ENCODE measurements at regions not wholly inside any gene's neighbourhood (a gene's known extent, or its start where the extent isn't known, plus 50 kb on each side); places are given as distances from the start of the nearest gene placed in this dataset.

GRCh38 chr2:181354626-181355025, 102.6 kb upstream of the ITGA4 start:
- no peak overlapping the region for H3K4me3 ChIP-seq (ENCODE audit: low read depth, low read length)
- DNase-seq (ENCODE audit: low read depth), result peak; percentile 78
- no peak for TF ChIP-seq CTCF (IDR thresholded peaks at IDR 0.05; ENCODE audit: insufficient read depth, low read depth, low read length)

GRCh38 chr2:181356526-181357130, 100.6 kb upstream of the ITGA4 start:
- no peak for DNase-seq (ENCODE audit: low read depth)
- no peak overlapping the region for H3K4me3 ChIP-seq (ENCODE audit: low read depth, low read length)
- no peak for TF ChIP-seq CTCF (IDR thresholded peaks at IDR 0.05; ENCODE audit: insufficient read depth, low read depth, low read length)

- DNase-seq (ENCODE audit: low read depth), result no peak
- no peak for TF ChIP-seq CTCF (IDR thresholded peaks at IDR 0.05; ENCODE audit: insufficient read depth, low read depth, low read length)
Measured at GRCh38 chr2:181357979-181358378, 99.2 kb upstream of the ITGA4 start.

GRCh38 chr2:181362561-181362960, 94.6 kb upstream of the ITGA4 start:
- no peak for DNase-seq (ENCODE audit: low read depth)
- no peak for TF ChIP-seq CTCF (IDR thresholded peaks at IDR 0.05; ENCODE audit: insufficient read depth, low read depth, low read length)
- no peak overlapping the region for H3K4me3 ChIP-seq (ENCODE audit: low read depth, low read length)

More at GRCh38 chr2:181357979-181358378, 99.2 kb upstream of the ITGA4 start:
- H3K4me3 ChIP-seq (ENCODE audit: low read depth, low read length), result no peak overlapping the region

GRCh38 chr2:181363164-181363563, 94.0 kb upstream of the ITGA4 start:
- no peak for TF ChIP-seq CTCF (IDR thresholded peaks at IDR 0.05; ENCODE audit: insufficient read depth, low read depth, low read length)
- no peak for DNase-seq (ENCODE audit: low read depth)

GRCh38 chr2:181364492-181365170, 92.6 kb upstream of the ITGA4 start:
- peak; percentile 96 for DNase-seq (ENCODE audit: low read depth)
- no peak for TF ChIP-seq CTCF (IDR thresholded peaks at IDR 0.05; ENCODE audit: insufficient read depth, low read depth, low read length)
- no peak overlapping the region for H3K4me3 ChIP-seq (ENCODE audit: low read depth, low read length)

More at GRCh38 chr2:181363164-181363563, 94.0 kb upstream of the ITGA4 start:
- no peak overlapping the region for H3K4me3 ChIP-seq (ENCODE audit: low read depth, low read length)
